GM12878 (cell line): ENCODE measurements at regions not wholly inside any gene's neighbourhood (a gene's known extent, or its start where the extent isn't known, plus 50 kb on each side); places are given as distances from the start of the nearest gene placed in this dataset.
"Not testable (repeated sequence)": the region's sequence is repeated elsewhere in the genome, so short reads cannot be mapped to it uniquely, and the experiment has no call there.

Source experiments
- ATAC-seq: fragments of 200-7000 bp; cut with Tn5 transposase; 3 replicates; pipeline ENCODE4 v1.9.1; 2020; ENCODE audit warnings: mild to moderate bottlenecking, moderate library complexity
- BruUV-seq: library from RNA; stranded (reverse); fragments of 400-500 nt; replicated peaks from 2 replicates; lab custom pipeline; 2021; lab: Mats Ljungman, UMichigan
- CTCF ChIA-PET: fragments of 300-600 bp; sonication (Branson Sonifier 250); formaldehyde crosslinking; extraction: SDS; loops from one replicate; lab custom pipeline; 2021; ENCODE audit warnings: inconsistent platforms; lab: Yijun Ruan, JAX
- POLR2A ChIA-PET: fragments of 350-600 bp; formaldehyde crosslinking; extraction: SDS; loops from one replicate; lab custom pipeline; 2021; ENCODE audit warnings: inconsistent platforms; lab: Charles Lee
- RAD21 ChIA-PET: fragments of 300-600 bp; sonication (Branson Sonifier 250); formaldehyde crosslinking; loops from one replicate; lab custom pipeline; 2023; ENCODE audit warnings: antibody characterized with exemption; ENCODE audit not compliant: unreplicated experiment; lab: Charles Lee
- SMC1A ChIA-PET: fragments of 300-600 bp; sonication (Branson Sonifier 250); formaldehyde crosslinking; loops from one replicate; lab custom pipeline; 2023; ENCODE audit not compliant: unreplicated experiment, uncharacterized antibody; lab: Charles Lee
- DNase-seq: peaks from one replicate; pipeline ENCODE4 v3.0.0-alpha.2; 2011; ENCODE audit warnings: low read depth, low spot score
- FAIRE-seq: peaks from 3 replicates; lab custom pipeline; 2011; peaks lifted over from hg19 to GRCh38; lab: Jason Lieb, UNC
- H2AFZ ChIP-seq: 2 replicates; pipeline ENCODE4 v1.6.0; 2011; ENCODE audit warnings: low read depth, low read length, control low read depth; ENCODE audit not compliant: control insufficient read depth
- H3K27ac ChIP-seq: 2 replicates; pipeline ENCODE4 v1.5.1; 2011; ENCODE audit warnings: control low read depth; ENCODE audit not compliant: control insufficient read depth, insufficient read depth
- H3K27me3 ChIP-seq, 2 experiments: replicated peaks in 1 of 2; 2 replicates each; pipeline versions ENCODE4 v1.6.0 to v1.6.1; 2011; ENCODE audit warnings: low read length in 1 of 2; ENCODE audit not compliant: control insufficient read depth in 2 of 2, insufficient read depth in 2 of 2
- H3K36me3 ChIP-seq, 2 experiments: 2 replicates each; pipeline ENCODE4 v1.5.1; 2011; ENCODE audit warnings: low read length in 1 of 2; ENCODE audit not compliant: control insufficient read depth in 2 of 2, insufficient read depth in 2 of 2
- H3K4me1 ChIP-seq: 2 replicates; pipeline ENCODE4 v1.6.1; 2011; ENCODE audit warnings: mild to moderate bottlenecking, low read length, moderate library complexity, mixed read lengths; ENCODE audit not compliant: control insufficient read depth, insufficient read depth
- H3K4me2 ChIP-seq: 2 replicates; pipeline ENCODE4 v1.6.0; 2011; ENCODE audit warnings: control low read depth; ENCODE audit not compliant: control insufficient read depth, insufficient read depth
- H3K4me3 ChIP-seq: fragments of 200-600 bp; sonication (generic); 2 replicates; pipeline ENCODE4 v1.5.1; 2016
- H3K79me2 ChIP-seq: 2 replicates; pipeline ENCODE4 v1.6.0; 2011; ENCODE audit warnings: low read length; ENCODE audit not compliant: control insufficient read depth, insufficient read depth
- H3K9ac ChIP-seq: 2 replicates; pipeline ENCODE4 v1.8.0; 2011; ENCODE audit warnings: low read length, control low read depth, mixed read lengths; ENCODE audit not compliant: control insufficient read depth, insufficient read depth
- H3K9me3 ChIP-seq: replicated peaks from 3 replicates; pipeline ENCODE4 v1.5.1; 2011; ENCODE audit warnings: mild to moderate bottlenecking, low read length; ENCODE audit not compliant: control insufficient read depth, insufficient read depth
- H4K20me1 ChIP-seq: 2 replicates; pipeline ENCODE4 v1.6.0; 2011; ENCODE audit not compliant: control insufficient read depth, insufficient read depth
- MYC ChIP-seq: IDR thresholded peaks from 2 replicates; pipeline ENCODE4 v1.6.1; 2011; ENCODE audit warnings: mild to moderate bottlenecking, low read length, moderate library complexity, inconsistent platforms; ENCODE audit not compliant: insufficient read depth, insufficient replicate concordance, insufficient read length, severe bottlenecking
- TAF1 ChIP-seq: IDR thresholded peaks from 2 replicates; pipeline ENCODE4 v1.6.1; 2011; ENCODE audit warnings: mild to moderate bottlenecking, low read depth, low read length, borderline replicate concordance
- WGBS: methylation state at CpG from one replicate; pipeline ENCODE4 v1.1.6; 2016; ENCODE audit warnings: low lambda C conversion rate; ENCODE audit not compliant: insufficient replicate concordance, insufficient coverage; ENCODE audit errors: missing lambda C conversion rate; 5-methylcytosine and 5-hydroxymethylcytosine counted together
- in situ Hi-C: fragments of 300-500 bp; cut with MboI; formaldehyde crosslinking; loops from 9 replicates; pipeline ENCODE4 v1.14.3; 2018; ENCODE audit warnings: mixed read lengths
- intact Hi-C: fragments of 100-400 bp; cut with micrococcal nuclease; formaldehyde crosslinking; loops from one replicate; pipeline ENCODE4 v1.14.2; 2022; ENCODE audit not compliant: unreplicated experiment

DNA sequence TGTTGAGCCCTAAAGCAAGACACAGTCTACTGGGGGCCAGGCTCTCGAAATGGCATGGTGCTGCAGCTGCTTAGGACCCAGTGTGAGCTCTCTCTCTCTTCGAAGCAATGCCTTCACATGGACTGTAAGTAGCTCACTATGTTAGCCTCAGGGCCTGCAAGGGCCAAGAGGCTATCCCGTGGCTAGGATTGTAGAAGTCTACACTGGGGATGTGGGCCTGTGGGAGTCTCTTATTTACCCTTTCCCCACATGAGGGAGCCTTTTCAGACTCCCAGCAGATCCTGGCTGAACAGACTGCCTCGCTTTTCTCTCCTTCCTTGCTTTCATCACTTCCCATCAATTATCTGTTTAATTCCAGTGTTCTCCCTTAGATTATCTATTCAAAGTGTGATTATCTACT is 101.4 kb downstream of the GPR65 start:
- no peaks in the 10 kb centered on the region for H4K20me1 ChIP-seq
- BruUV-seq: no TSS peak
- 1% methylated on average over 4 of the region's 4 CpGs for WGBS

DNA sequence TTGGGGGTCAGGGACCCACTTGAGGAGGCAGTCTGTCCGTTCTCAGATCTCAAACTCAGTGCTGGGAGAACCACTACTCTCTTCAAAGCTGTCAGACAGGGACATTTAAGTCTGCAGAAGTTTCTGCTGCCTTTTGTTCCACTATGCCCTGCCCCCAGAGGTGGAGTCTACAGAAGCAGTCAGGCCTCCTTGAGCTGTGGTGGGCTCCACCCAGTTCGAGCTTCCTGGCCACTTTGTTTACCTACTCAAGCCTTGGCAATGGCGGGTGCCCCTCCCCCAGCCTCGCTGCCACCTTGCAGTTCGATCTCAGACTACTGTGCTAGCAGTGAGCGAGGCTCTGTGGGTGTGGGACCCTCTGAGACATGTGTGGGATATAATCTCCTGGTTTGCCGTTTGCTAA is 122.7 kb downstream of the GPR65 start:
- POLR2A ChIA-PET, SMC1A ChIA-PET, H3K27me3 ChIP-seq, H3K9ac ChIP-seq, H2AFZ ChIP-seq, H4K20me1 ChIP-seq, CTCF ChIA-PET, RAD21 ChIA-PET, H3K79me2 ChIP-seq, H3K4me1 ChIP-seq, intact Hi-C loops, H3K9me3 ChIP-seq, H3K4me2 ChIP-seq, ATAC-seq, in situ Hi-C loops, FAIRE-seq, BruUV-seq, H3K36me3 ChIP-seq, DNase-seq, H3K27ac ChIP-seq, H3K4me3 ChIP-seq: not testable (repeated sequence)
- WGBS: 30% methylated on average over 6 of the region's 7 CpGs

More for the DNA sequence above, 101.4 kb downstream of the GPR65 start:
- H3K27me3 ChIP-seq: no peaks in the 10 kb centered on the region; a peak in 2 of 4 replicates
- TF ChIP-seq MYC: no peak
- no peak for TF ChIP-seq TAF1
- ChIA-PET SMC1A (no interaction called here), RAD21 (no interaction called here), CTCF (no interaction called here), POLR2A (no interaction called here)
- in situ Hi-C loops (no loop called here), intact Hi-C loops (no loop called here)
- H3K36me3 ChIP-seq: no peaks in the 10 kb centered on the region
- H3K27ac ChIP-seq: no peak overlapping the region
- H3K9me3 ChIP-seq: no peaks in the 10 kb centered on the region
- no peak overlapping the region for H3K4me2 ChIP-seq
- H3K4me3 ChIP-seq: no peak overlapping the region
- H2AFZ ChIP-seq: no peak overlapping the region
- ATAC-seq: no peak
- DNase-seq: no peak
- no peak for FAIRE-seq
- no peak overlapping the region for H3K9ac ChIP-seq
- H3K4me1 ChIP-seq: no peaks in the 10 kb centered on the region
- no peaks in the 10 kb centered on the region for H3K79me2 ChIP-seq
